ENCODE measurements at regions not wholly inside any gene's neighbourhood (a gene's known extent, or its start where the extent isn't known, plus 50 kb on each side); places are given as distances from the start of the nearest gene placed in this dataset.
"Not testable (repeated sequence)": the region's sequence is repeated elsewhere in the genome, so short reads cannot be mapped to it uniquely, and the experiment has no call there.

DNA sequence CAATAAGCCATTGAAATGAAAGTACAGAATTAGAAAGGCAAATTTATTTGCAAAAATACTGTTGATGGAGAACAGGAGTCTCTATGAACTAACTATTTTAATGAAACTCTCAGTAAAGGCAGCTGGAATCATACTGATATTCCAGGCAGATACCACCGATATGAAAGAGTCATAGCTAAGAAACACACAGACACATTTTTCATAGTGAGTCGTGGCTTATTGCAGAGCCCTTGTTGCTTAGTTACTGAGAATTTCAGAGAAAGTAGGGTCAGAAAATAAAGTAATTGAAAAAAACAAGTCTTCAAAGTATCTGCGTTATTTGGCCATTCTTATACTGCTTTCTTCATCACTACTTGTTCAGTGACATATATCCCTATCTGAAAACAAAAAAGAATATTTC, 1890.9 kb downstream of the PCDH9 start:
- Mint-ChIP-seq H3K27ac (no peak overlapping the region), H3K9me3 (peaks cover 6% of the 10 kb centered on the region), H3K36me3 (ENCODE audit: low read depth) (no peaks in the 10 kb centered on the region), H3K4me3 (no peak overlapping the region), H3K4me1 (ENCODE audit: low read depth) (no peaks in the 10 kb centered on the region), H3K27me3 (ENCODE audit: low read depth) (no peaks in the 10 kb centered on the region)
- no peak for DNase-seq (ENCODE audit: low spot score)

DNA sequence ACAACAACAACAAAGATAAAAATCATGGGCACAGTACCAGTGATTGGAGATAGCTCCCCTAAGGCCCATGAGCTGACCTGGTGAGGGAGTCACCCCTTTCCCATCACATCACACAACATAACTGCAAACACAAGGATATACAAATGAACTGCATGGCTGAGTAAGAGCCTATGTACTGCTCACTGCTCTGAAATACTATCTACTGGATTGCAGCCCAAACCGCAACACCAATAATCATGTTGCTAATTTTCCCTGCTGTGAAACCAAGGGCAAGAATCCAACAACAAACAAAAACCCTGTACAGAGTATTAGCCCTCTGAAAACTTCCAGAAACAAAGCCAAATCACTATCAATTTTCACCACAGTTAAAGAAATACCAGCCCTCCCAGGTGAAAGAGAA, 1893.2 kb downstream of the PCDH9 start:
- Mint-ChIP-seq H3K27me3 (ENCODE audit: low read depth) (no peaks in the 10 kb centered on the region), H3K27ac (no peak overlapping the region), H3K4me1 (ENCODE audit: low read depth) (no peaks in the 10 kb centered on the region), H3K9me3 (peaks cover 11% of the 10 kb centered on the region), H3K4me3 (no peak overlapping the region), H3K36me3 (ENCODE audit: low read depth) (no peaks in the 10 kb centered on the region)
- DNase-seq (ENCODE audit: low spot score): no peak

DNA sequence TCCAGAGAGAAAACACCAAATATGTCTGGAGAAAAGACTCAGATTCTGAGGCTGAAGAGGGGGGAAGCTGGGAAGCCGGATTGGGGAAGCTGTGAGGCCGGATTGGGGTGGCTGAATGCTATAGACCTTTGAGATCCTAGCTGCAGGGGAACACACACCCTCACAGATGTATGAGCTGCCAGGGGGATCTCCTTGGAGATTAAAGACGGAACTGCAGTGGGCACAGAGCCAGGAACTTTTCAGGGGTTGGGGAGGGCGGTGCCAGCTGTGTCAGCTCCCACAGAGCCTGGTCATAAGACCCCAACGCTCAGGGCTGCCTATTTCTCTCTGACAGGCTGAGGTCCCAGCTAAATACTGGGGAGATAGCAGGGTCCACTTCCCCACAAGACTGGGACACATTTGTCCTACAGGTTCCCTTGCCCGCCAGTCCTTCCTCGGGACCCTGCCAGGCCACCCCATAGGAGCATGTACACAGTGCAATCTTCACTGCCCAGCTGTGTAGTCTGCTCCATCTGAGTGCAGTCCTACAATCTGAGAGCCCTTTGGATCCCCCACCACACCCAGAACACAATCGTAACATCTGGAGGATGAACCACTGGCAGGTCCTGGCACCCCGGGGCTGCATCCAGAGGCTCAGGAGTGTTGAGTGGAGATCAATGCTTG, 1893.9 kb downstream of the PCDH9 start:
- Mint-ChIP-seq H3K4me3 (no peak overlapping the region), H3K9me3 (peaks cover 11% of the 10 kb centered on the region), H3K27me3 (ENCODE audit: low read depth) (no peaks in the 10 kb centered on the region), H3K36me3 (ENCODE audit: low read depth) (no peaks in the 10 kb centered on the region), H3K27ac (no peak overlapping the region), H3K4me1 (ENCODE audit: low read depth) (no peaks in the 10 kb centered on the region)
- no peak for DNase-seq (ENCODE audit: low spot score)

DNA sequence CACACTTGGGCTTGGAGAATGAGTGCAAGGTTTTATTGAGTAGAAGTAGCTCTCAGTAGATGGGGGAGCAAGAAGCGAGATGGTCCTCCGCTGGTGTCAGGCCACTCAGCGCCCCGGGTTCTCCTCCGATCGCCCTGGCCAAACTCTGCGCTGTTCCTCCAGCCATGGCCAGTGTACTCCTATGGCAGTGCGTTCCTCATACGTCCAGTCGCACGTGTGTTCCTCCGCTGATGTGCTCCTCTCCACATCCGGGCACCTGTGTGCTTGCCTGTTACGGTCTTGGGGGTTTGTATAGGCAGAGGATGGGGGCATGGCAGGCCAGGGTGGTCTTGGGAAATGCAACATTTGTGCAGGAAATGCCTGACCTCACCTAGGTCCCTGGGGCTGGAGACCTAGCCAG, 1899.4 kb downstream of the PCDH9 start:
- no peaks in the 10 kb centered on the region for H3K27me3 Mint-ChIP-seq (ENCODE audit: low read depth)
- no peaks in the 10 kb centered on the region for H3K4me1 Mint-ChIP-seq (ENCODE audit: low read depth)
- H3K27ac Mint-ChIP-seq: no peak overlapping the region
- H3K4me3 Mint-ChIP-seq: no peak overlapping the region
- DNase-seq (ENCODE audit: low spot score): no peak
- peaks cover 14% of the 10 kb centered on the region for H3K9me3 Mint-ChIP-seq
- no peaks in the 10 kb centered on the region for H3K36me3 Mint-ChIP-seq (ENCODE audit: low read depth)

GRCh38 chr13:65330287-65330686, 1899.8 kb downstream of the PCDH9 start:
- H3K4me1 Mint-ChIP-seq (ENCODE audit: low read depth): no peaks in the 10 kb centered on the region
- DNase-seq (ENCODE audit: low spot score): no peak
- no peaks in the 10 kb centered on the region for H3K36me3 Mint-ChIP-seq (ENCODE audit: low read depth)
- no peak overlapping the region for H3K4me3 Mint-ChIP-seq
- H3K27ac Mint-ChIP-seq: no peak overlapping the region
- no peaks in the 10 kb centered on the region for H3K27me3 Mint-ChIP-seq (ENCODE audit: low read depth)
- peaks cover 16% of the 10 kb centered on the region for H3K9me3 Mint-ChIP-seq

DNA sequence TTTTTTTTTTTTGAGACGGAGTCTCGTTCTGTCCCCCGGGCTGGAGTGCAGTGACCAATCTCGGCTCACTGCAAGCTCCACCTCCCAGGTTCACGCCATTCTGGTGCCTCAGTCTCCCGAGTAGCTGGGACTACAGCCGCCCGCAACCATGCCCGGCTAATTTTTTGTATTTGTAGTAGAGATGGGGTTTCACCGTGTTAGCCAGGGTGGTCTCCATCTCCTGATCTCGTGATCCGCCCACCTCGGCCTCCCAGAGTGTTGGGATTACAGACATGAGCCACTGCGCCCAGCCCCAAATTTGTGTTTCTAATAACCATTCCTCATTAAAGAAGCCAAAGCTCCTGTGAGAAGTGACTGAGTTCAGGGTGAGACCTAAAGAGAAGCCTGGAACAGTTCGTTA, 1906.9 kb downstream of the PCDH9 start:
- not testable (repeated sequence) for H3K27ac Mint-ChIP-seq; H3K36me3 Mint-ChIP-seq (ENCODE audit: low read depth); H3K4me3 Mint-ChIP-seq; DNase-seq (ENCODE audit: low spot score); H3K4me1 Mint-ChIP-seq (ENCODE audit: low read depth); H3K27me3 Mint-ChIP-seq (ENCODE audit: low read depth)
- H3K9me3 Mint-ChIP-seq: peaks cover 20% of the 10 kb centered on the region

GRCh38 chr13:65321423-65321822, 1908.7 kb downstream of the PCDH9 start:
- H3K27me3 Mint-ChIP-seq (ENCODE audit: low read depth); H3K36me3 Mint-ChIP-seq (ENCODE audit: low read depth); H3K4me3 Mint-ChIP-seq; DNase-seq (ENCODE audit: low spot score); H3K27ac Mint-ChIP-seq; H3K4me1 Mint-ChIP-seq (ENCODE audit: low read depth): not testable (repeated sequence)
- H3K9me3 Mint-ChIP-seq: peaks cover 12% of the 10 kb centered on the region

GRCh38 chr13:65314008-65314407, 1916.1 kb downstream of the PCDH9 start:
- Mint-ChIP-seq H3K36me3 (ENCODE audit: low read depth) (no peaks in the 10 kb centered on the region), H3K9me3 (peaks cover 34% of the 10 kb centered on the region), H3K4me1 (ENCODE audit: low read depth) (no peaks in the 10 kb centered on the region), H3K4me3 (no peak overlapping the region), H3K27me3 (ENCODE audit: low read depth) (no peaks in the 10 kb centered on the region), H3K27ac (no peak overlapping the region)
- DNase-seq (ENCODE audit: low spot score): no peak

GRCh38 chr13:65310663-65311328, 1919.3 kb downstream of the PCDH9 start:
- no peaks in the 10 kb centered on the region for H3K36me3 Mint-ChIP-seq (ENCODE audit: low read depth)
- no peaks in the 10 kb centered on the region for H3K27me3 Mint-ChIP-seq (ENCODE audit: low read depth)
- no peak overlapping the region for H3K4me3 Mint-ChIP-seq
- H3K4me1 Mint-ChIP-seq (ENCODE audit: low read depth): no peaks in the 10 kb centered on the region
- H3K27ac Mint-ChIP-seq: no peak overlapping the region
- peaks cover 35% of the 10 kb centered on the region for H3K9me3 Mint-ChIP-seq
- no peak for DNase-seq (ENCODE audit: low spot score)

DNA sequence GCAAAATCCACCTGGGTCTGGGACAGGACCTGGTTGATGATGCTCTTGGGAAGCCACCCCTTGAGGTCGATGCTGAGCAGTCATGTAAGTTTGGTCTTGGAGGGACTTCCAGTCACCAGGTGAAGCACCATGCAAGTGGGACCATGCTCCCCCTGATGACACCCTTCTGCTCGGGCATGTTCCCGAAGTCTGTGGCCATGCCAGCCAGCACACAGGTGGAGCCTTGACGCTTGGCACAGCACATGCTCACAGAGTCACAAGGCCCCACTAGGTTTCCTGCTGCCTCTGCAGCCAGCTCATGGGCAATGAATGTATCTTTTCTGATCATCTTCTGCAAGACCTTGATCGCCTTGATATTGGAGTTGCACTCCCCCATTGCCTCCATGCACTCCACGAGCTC, 1920.2 kb downstream of the PCDH9 start:
- no peaks in the 10 kb centered on the region for H3K4me1 Mint-ChIP-seq (ENCODE audit: low read depth)
- H3K27ac Mint-ChIP-seq: no peak overlapping the region
- peaks cover 32% of the 10 kb centered on the region for H3K9me3 Mint-ChIP-seq
- DNase-seq (ENCODE audit: low spot score): no peak
- H3K4me3 Mint-ChIP-seq: no peak overlapping the region
- no peaks in the 10 kb centered on the region for H3K27me3 Mint-ChIP-seq (ENCODE audit: low read depth)
- H3K36me3 Mint-ChIP-seq (ENCODE audit: low read depth): no peaks in the 10 kb centered on the region

GRCh38 chr13:65308729-65309128, 1921.4 kb downstream of the PCDH9 start:
- not testable (repeated sequence) for H3K36me3 Mint-ChIP-seq (ENCODE audit: low read depth); H3K4me3 Mint-ChIP-seq; H3K27ac Mint-ChIP-seq; DNase-seq (ENCODE audit: low spot score); H3K4me1 Mint-ChIP-seq (ENCODE audit: low read depth); H3K27me3 Mint-ChIP-seq (ENCODE audit: low read depth)
- peaks cover 24% of the 10 kb centered on the region for H3K9me3 Mint-ChIP-seq

DNA sequence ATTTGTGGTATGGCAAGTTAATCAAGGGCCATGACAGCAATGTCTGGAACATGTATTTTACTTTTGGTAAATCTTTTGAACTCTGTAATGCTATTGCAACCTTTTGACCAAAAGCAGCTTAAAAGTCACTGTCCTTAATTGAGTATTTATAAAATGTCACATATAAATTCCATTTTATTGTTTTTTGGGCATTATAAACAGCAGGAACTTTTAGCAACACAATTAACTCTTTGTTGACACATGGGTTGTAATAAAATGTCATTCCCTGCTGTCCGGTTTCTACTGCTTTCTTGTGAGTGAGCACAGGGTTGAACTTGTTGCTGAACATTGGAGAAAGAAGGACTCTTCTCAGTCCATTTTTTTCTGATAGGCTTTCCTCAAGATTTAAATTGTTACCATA, 1923.1 kb downstream of the PCDH9 start:
- DNase-seq (ENCODE audit: low spot score): no peak
- H3K4me1 Mint-ChIP-seq (ENCODE audit: low read depth): no peaks in the 10 kb centered on the region
- peaks cover 17% of the 10 kb centered on the region for H3K9me3 Mint-ChIP-seq
- H3K4me3 Mint-ChIP-seq: no peak overlapping the region
- no peak overlapping the region for H3K27ac Mint-ChIP-seq
- H3K27me3 Mint-ChIP-seq (ENCODE audit: low read depth): no peaks in the 10 kb centered on the region
- no peaks in the 10 kb centered on the region for H3K36me3 Mint-ChIP-seq (ENCODE audit: low read depth)

GRCh38 chr13:65302691-65303090, 1927.4 kb downstream of the PCDH9 start:
- no peaks in the 10 kb centered on the region for H3K4me1 Mint-ChIP-seq (ENCODE audit: low read depth)
- H3K27me3 Mint-ChIP-seq (ENCODE audit: low read depth): no peaks in the 10 kb centered on the region
- H3K9me3 Mint-ChIP-seq: peaks cover 20% of the 10 kb centered on the region
- no peak overlapping the region for H3K27ac Mint-ChIP-seq
- no peak overlapping the region for H3K4me3 Mint-ChIP-seq
- DNase-seq (ENCODE audit: low spot score): no peak
- no peaks in the 10 kb centered on the region for H3K36me3 Mint-ChIP-seq (ENCODE audit: low read depth)

DNA sequence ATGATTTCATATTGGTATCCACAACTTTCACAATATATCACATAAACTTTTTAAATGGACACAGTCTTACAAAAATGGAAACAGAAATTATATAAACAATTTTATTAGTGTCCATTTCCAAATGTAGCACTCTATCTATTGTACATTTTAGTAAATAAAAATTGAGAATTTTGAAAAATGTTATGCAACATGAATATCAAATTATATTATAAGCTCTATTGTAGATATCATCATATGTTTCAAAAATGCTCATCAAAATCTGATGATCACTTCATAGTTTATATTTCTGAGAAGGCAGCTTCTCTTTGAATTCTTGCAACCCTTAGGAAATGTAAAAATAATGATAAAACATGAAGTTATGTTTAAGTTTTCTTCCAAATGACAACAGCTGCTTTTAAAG, 1928.6 kb downstream of the PCDH9 start:
- peaks cover 17% of the 10 kb centered on the region for H3K9me3 Mint-ChIP-seq
- H3K4me3 Mint-ChIP-seq: no peak overlapping the region
- DNase-seq (ENCODE audit: low spot score): no peak
- H3K36me3 Mint-ChIP-seq (ENCODE audit: low read depth): no peaks in the 10 kb centered on the region
- no peak overlapping the region for H3K27ac Mint-ChIP-seq
- H3K4me1 Mint-ChIP-seq (ENCODE audit: low read depth): no peaks in the 10 kb centered on the region
- H3K27me3 Mint-ChIP-seq (ENCODE audit: low read depth): no peaks in the 10 kb centered on the region

- Mint-ChIP-seq H3K4me1 (ENCODE audit: low read depth) (no peaks in the 10 kb centered on the region), H3K36me3 (ENCODE audit: low read depth) (no peaks in the 10 kb centered on the region), H3K27me3 (ENCODE audit: low read depth) (no peaks in the 10 kb centered on the region), H3K27ac (no peak overlapping the region), H3K4me3 (no peak overlapping the region), H3K9me3 (peaks cover 23% of the 10 kb centered on the region)
- DNase-seq (ENCODE audit: low spot score): no peak
Measured at GRCh38 chr13:65300220-65300619, 1929.9 kb downstream of the PCDH9 start.
